IMR-90 (cell line): ENCODE measurements at regions not wholly inside any gene's neighbourhood (a gene's known extent, or its start where the extent isn't known, plus 50 kb on each side); places are given as distances from the start of the nearest gene placed in this dataset.

ENCODE experiments used
- ATAC-seq: fragments of 200-7000 bp; cut with Tn5 transposase; 2 replicates; pipeline ENCODE4 v1.9.1; 2020; ENCODE audit warnings: low read depth, mild to moderate bottlenecking, moderate library complexity
- BruUV-seq: library from RNA; stranded (reverse); fragments of 400-500 nt; replicated peaks from 2 replicates; lab custom pipeline; 2021; lab: Mats Ljungman, UMichigan
- CTCF ChIA-PET: fragments of 300-600 bp; formaldehyde crosslinking; extraction: SDS; loops from one replicate; lab custom pipeline; 2021; ENCODE audit warnings: antibody characterized with exemption; lab: Yijun Ruan, JAX
- POLR2A ChIA-PET: fragments of 300-600 bp; sonication (Branson Sonifier 250); formaldehyde crosslinking; loops from one replicate; lab custom pipeline; 2022; ENCODE audit warnings: antibody characterized with exemption; ENCODE audit not compliant: unreplicated experiment; lab: Charles Lee
- DNase-seq: peaks from one replicate; pipeline ENCODE4 v3.0.0; 2013
- H2AFZ ChIP-seq: replicated peaks from 2 replicates; pipeline ENCODE3; 2013; ENCODE audit warnings: low read length, mild to moderate bottlenecking; ENCODE audit not compliant: poor library complexity
- H2AK5ac ChIP-seq: 2 replicates; pipeline ENCODE4 v1.6.1; 2013; ENCODE audit warnings: low read depth, low read length, inconsistent platforms
- H2AK9ac ChIP-seq: replicated peaks from 2 replicates; pipeline ENCODE3; 2013; ENCODE audit warnings: mild to moderate bottlenecking, low read depth, low read length, moderate library complexity; ENCODE audit not compliant: poor library complexity
- H2BK120ac ChIP-seq: 2 replicates; pipeline ENCODE4 v1.6.1; 2013; ENCODE audit warnings: low read depth, low read length, inconsistent platforms
- H2BK15ac ChIP-seq: 3 replicates; pipeline ENCODE4 v1.6.1; 2013; ENCODE audit warnings: low read depth, low read length, inconsistent platforms
- H2BK20ac ChIP-seq: 2 replicates; pipeline ENCODE4 v1.6.1; 2013; ENCODE audit warnings: low read depth, mild to moderate bottlenecking, inconsistent platforms, low read length, moderate library complexity
- H2BK5ac ChIP-seq: 2 replicates; pipeline ENCODE4 v1.6.1; 2013; ENCODE audit warnings: mild to moderate bottlenecking, low read depth, low read length, inconsistent platforms; ENCODE audit not compliant: poor library complexity, severe bottlenecking
- H3K14ac ChIP-seq: replicated peaks from 2 replicates; pipeline ENCODE4 v1.6.1; 2013; ENCODE audit warnings: low read depth, low read length, inconsistent platforms
- H3K18ac ChIP-seq: 2 replicates; pipeline ENCODE4 v1.6.1; 2013; ENCODE audit warnings: low read depth, low read length, control low read depth
- H3K23ac ChIP-seq: 2 replicates; pipeline ENCODE4 v1.6.1; 2013; ENCODE audit warnings: low read depth, low read length, inconsistent platforms
- H3K27ac ChIP-seq: 2 replicates; pipeline ENCODE4 v1.5.1; 2013; ENCODE audit warnings: mild to moderate bottlenecking, control low read depth, low read length; ENCODE audit not compliant: insufficient read depth
- H3K27me3 ChIP-seq: 2 replicates; pipeline ENCODE4 v1.6.1; 2013; ENCODE audit warnings: low read length; ENCODE audit not compliant: control insufficient read depth, insufficient read depth
- H3K36me3 ChIP-seq: 2 replicates; pipeline ENCODE4 v1.6.1; 2013; ENCODE audit warnings: low read length, mixed read lengths; ENCODE audit not compliant: control insufficient read depth, insufficient read depth
- H3K4ac ChIP-seq: 2 replicates; pipeline ENCODE4 v1.6.1; 2013; ENCODE audit warnings: low read depth, low read length, inconsistent platforms
- H3K4me1 ChIP-seq: 2 replicates; pipeline ENCODE4 v1.6.1; 2013; ENCODE audit warnings: low read length, mixed read lengths; ENCODE audit not compliant: control insufficient read depth, insufficient read depth
- H3K4me2 ChIP-seq: 2 replicates; pipeline ENCODE4 v1.6.1; 2013; ENCODE audit warnings: low read depth, mild to moderate bottlenecking, control low read depth, low read length, moderate library complexity
- H3K4me3 ChIP-seq: 2 replicates; pipeline ENCODE4 v1.5.1; 2013; ENCODE audit warnings: low read depth, mild to moderate bottlenecking, control low read depth, low read length, moderate library complexity; ENCODE audit not compliant: insufficient read depth
- H3K56ac ChIP-seq: 2 replicates; pipeline ENCODE4 v1.6.1; 2013; ENCODE audit warnings: low read length, inconsistent platforms; ENCODE audit not compliant: insufficient read depth; ENCODE audit errors: extremely low read depth
- H3K79me1 ChIP-seq, 2 experiments: 2 replicates each; pipeline ENCODE4 v1.6.1; 2013; ENCODE audit warnings: low read length in 2 of 2, inconsistent platforms in 1 of 2, low read depth in 1 of 2
- H3K9ac ChIP-seq: 2 replicates; pipeline ENCODE4 v1.6.1; 2013; ENCODE audit warnings: low read depth, low read length, control low read depth
- H3K9me1 ChIP-seq: 2 replicates; pipeline ENCODE4 v1.6.1; 2013; ENCODE audit warnings: low read length, inconsistent platforms; ENCODE audit not compliant: insufficient read depth
- H3K9me3 ChIP-seq: 2 replicates; pipeline ENCODE4 v1.6.1; 2013; ENCODE audit warnings: low read length; ENCODE audit not compliant: control insufficient read depth, insufficient read depth
- H4K20me1 ChIP-seq: 2 replicates; pipeline ENCODE4 v1.6.1; 2013; ENCODE audit warnings: low read length, inconsistent platforms; ENCODE audit not compliant: insufficient read depth
- H4K5ac ChIP-seq: 2 replicates; pipeline ENCODE4 v1.6.1; 2013; ENCODE audit warnings: mild to moderate bottlenecking, low read depth, low read length, control low read depth
- H4K8ac ChIP-seq, 2 experiments: 2 replicates each; pipeline ENCODE4 v1.6.1; 2013; ENCODE audit warnings: low read depth in 2 of 2, low read length in 2 of 2, control low read depth in 1 of 2, inconsistent platforms in 1 of 2
- H4K91ac ChIP-seq: 2 replicates; pipeline ENCODE4 v1.6.1; 2013; ENCODE audit warnings: low read depth, low read length, inconsistent platforms; ENCODE audit not compliant: insufficient read depth
- BHLHE40 ChIP-seq: fragments of 150-350 bp; IDR thresholded peaks from 2 replicates; pipeline ENCODE4 v1.6.1; 2016; ENCODE audit warnings: mild to moderate bottlenecking, low read depth, low read length
- CEBPB ChIP-seq: IDR thresholded peaks from 2 replicates; pipeline ENCODE4 v1.6.1; 2012; ENCODE audit warnings: low read depth, low read length, improper control_type of control experiment
- CHD1 ChIP-seq: IDR thresholded peaks from 2 replicates; pipeline ENCODE4 v1.6.1; 2012; ENCODE audit warnings: low read depth, low read length, improper control_type of control experiment
- MAFK ChIP-seq: IDR thresholded peaks from 2 replicates; pipeline ENCODE4 v1.6.1; 2012; ENCODE audit warnings: low read depth, low read length, improper control_type of control experiment
- MAZ ChIP-seq: IDR thresholded peaks from 2 replicates; pipeline ENCODE4 v1.6.1; 2012; ENCODE audit warnings: low read depth, mild to moderate bottlenecking, low read length, improper control_type of control experiment, moderate library complexity, borderline replicate concordance
- MXI1 ChIP-seq: IDR thresholded peaks from 2 replicates; pipeline ENCODE4 v1.6.1; 2012; ENCODE audit warnings: low read depth, mild to moderate bottlenecking, low read length, moderate library complexity, borderline replicate concordance
- RAD21 ChIP-seq: IDR thresholded peaks from 2 replicates; pipeline ENCODE4 v1.6.1; 2012; ENCODE audit warnings: low read length, improper control_type of control experiment
- RCOR1 ChIP-seq: IDR thresholded peaks from 2 replicates; pipeline ENCODE4 v1.6.1; 2012; ENCODE audit warnings: mild to moderate bottlenecking, low read length, improper control_type of control experiment; ENCODE audit not compliant: insufficient replicate concordance
- RFX5 ChIP-seq: IDR thresholded peaks from 2 replicates; pipeline ENCODE4 v1.8.0; 2012; ENCODE audit warnings: low read depth, mild to moderate bottlenecking, low read length, moderate library complexity
- WGBS, 2 experiments: methylation state at CpG; one replicate each; pipeline versions ENCODE4 v1.1.5 to v1.1.7; 2013; ENCODE audit warnings: missing lambda C conversion rate in 2 of 2; ENCODE audit not compliant: insufficient read length in 1 of 2; ENCODE audit errors: extremely low coverage in 2 of 2; 5-methylcytosine and 5-hydroxymethylcytosine counted together
- dilution Hi-C: fragments of 300-500 bp; cut with HindIII; formaldehyde crosslinking; loops from one replicate; pipeline ENCODE4 v1.14.3; 2018; ENCODE audit warnings: low sequenced_read_pairs; ENCODE audit not compliant: unreplicated experiment
- in situ Hi-C: fragments of 300-500 bp; cut with MboI; formaldehyde crosslinking; loops from 3 replicates; pipeline ENCODE4 v1.14.3; 2019; ENCODE audit warnings: low sequenced_read_pairs, inconsistent platforms, mixed read lengths
- intact Hi-C: fragments of 100-400 bp; cut with micrococcal nuclease; formaldehyde crosslinking; loops from 2 replicates; pipeline ENCODE4 v1.10.0; 2022

GRCh38 chr21:32200029-32200428 is 78.8 kb downstream of the MIS18A start:
- Histone ChIP-seq H2BK120ac (no peak overlapping the region), H3K4me3 (no peak overlapping the region), H3K4me2 (no peak overlapping the region), H2AFZ (no peak overlapping the region), H2BK15ac (no peak overlapping the region), H3K14ac (no peak overlapping the region), H3K36me3 (no peaks in the 10 kb centered on the region), H4K20me1 (no peaks in the 10 kb centered on the region), H3K9ac (no peak overlapping the region), H3K56ac (no peak overlapping the region), H3K4ac (no peak overlapping the region), H3K18ac (no peak overlapping the region), H2BK5ac (no peak overlapping the region), H3K9me3 (no peaks in the 10 kb centered on the region), H4K5ac (no peak overlapping the region), H3K9me1 (no peaks in the 10 kb centered on the region), H3K27me3 (no peaks in the 10 kb centered on the region; the same call in 1 of the 2 replicates), H2AK5ac (no peak overlapping the region), H4K91ac (no peak overlapping the region), H3K27ac (no peak overlapping the region), H3K23ac (no peak overlapping the region), H3K79me1 (no peaks in the 10 kb centered on the region), H2AK9ac (no peak overlapping the region), H2BK20ac (no peak overlapping the region), H4K8ac (no peak overlapping the region), H3K4me1 (no peaks in the 10 kb centered on the region)
- POLR2A ChIA-PET: no interaction called here
- TF ChIP-seq CEBPB: no peak
- TF ChIP-seq MAZ: no peak
- no peak for TF ChIP-seq RCOR1
- TF ChIP-seq CHD1: no peak
- TF ChIP-seq RFX5: no peak
- TF ChIP-seq MXI1: no peak
- TF ChIP-seq MAFK: no peak
- TF ChIP-seq BHLHE40: no peak
- TF ChIP-seq RAD21: no peak
- intact Hi-C loops (no loop called here), dilution Hi-C loops (no loop called here), in situ Hi-C loops (no loop called here)
- DNase-seq (no peak), ATAC-seq (no peak)
- CTCF ChIA-PET: interaction anchor here (0.6 kb wide), 1 partner anchor 37 kb away, joined by 3 read pairs; no protein-coding TSS in a partner anchor
- BruUV-seq: no TSS peak
- WGBS, 2 experiments: 80% methylated on average over 2 of the region's 5 CpGs; no CpG with 5 or more reads in 1 of the 2 experiments
